ENCODE measurements at regions not wholly inside any gene's neighbourhood (a gene's known extent, or its start where the extent isn't known, plus 50 kb on each side); places are given as distances from the start of the nearest gene placed in this dataset.

DNA sequence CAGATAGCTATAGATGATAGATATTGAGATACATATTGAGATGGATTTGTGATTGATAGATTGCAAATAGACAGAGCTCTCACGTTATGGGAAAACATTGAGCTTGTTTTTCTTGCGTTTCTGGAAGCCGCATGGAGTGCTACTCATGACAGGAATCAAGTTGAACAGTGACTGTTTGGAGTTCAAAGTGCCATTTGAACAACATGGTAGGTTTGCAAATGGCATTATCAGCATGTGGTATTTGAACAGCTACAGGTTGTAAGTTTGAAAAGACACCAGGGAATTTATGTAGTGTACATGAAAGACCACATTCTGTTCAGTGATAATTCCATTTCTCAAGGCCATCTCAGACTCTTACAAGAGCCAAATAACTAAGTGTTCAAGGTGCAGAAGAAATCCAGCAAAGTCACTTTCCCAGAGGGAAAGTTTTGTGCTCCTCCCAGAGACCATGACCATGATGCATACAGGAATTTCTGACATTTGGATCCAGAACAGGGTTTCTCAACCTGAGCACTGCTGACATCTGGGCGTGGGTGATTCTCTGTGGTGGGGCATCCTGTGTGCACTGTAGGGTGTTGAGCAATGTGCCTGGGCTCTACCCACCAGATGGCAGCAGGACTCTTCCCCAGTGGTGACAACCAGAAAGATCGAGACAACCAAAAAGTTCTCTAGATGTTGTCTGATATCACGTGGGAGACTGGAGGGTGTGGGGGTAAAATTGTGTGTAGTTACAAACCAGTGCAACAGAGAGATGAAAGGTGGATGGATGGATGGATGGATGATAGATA, 399.1 kb upstream of the AMELY start:
- intact Hi-C loops (cut with micrococcal nuclease), result no loop called here
- H3K27ac ChIP-seq (ENCODE audit: low read length in 2 of 2), result no peak overlapping the region
- no peaks in the 10 kb centered on the region for H3K9me3 ChIP-seq (ENCODE audit: control extremely low read depth in 1 of 3, control insufficient read depth in 2 of 3, insufficient read depth in 1 of 3, low read length in 2 of 3)
- TF ChIP-seq, protein P1, sequence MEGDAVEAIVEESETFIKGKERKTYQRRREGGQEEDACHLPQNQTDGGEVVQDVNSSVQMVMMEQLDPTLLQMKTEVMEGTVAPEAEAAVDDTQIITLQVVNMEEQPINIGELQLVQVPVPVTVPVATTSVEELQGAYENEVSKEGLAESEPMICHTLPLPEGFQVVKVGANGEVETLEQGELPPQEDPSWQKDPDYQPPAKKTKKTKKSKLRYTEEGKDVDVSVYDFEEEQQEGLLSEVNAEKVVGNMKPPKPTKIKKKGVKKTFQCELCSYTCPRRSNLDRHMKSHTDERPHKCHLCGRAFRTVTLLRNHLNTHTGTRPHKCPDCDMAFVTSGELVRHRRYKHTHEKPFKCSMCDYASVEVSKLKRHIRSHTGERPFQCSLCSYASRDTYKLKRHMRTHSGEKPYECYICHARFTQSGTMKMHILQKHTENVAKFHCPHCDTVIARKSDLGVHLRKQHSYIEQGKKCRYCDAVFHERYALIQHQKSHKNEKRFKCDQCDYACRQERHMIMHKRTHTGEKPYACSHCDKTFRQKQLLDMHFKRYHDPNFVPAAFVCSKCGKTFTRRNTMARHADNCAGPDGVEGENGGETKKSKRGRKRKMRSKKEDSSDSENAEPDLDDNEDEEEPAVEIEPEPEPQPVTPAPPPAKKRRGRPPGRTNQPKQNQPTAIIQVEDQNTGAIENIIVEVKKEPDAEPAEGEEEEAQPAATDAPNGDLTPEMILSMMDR (IDR thresholded peaks at IDR 0.05), result no peak
- no peak for TF ChIP-seq EZH2 (IDR thresholded peaks at IDR 0.05; ENCODE audit: borderline replicate concordance, insufficient read depth, low read depth, low read length, poor library complexity, severe bottlenecking)
- H3K4me3 ChIP-seq (ENCODE audit: control extremely low read depth in 1 of 5, extremely low read depth in 1 of 5, insufficient read depth in 1 of 5, low read depth in 2 of 5, low read length in 4 of 5), result no peak overlapping the region
- H4K20me1 ChIP-seq (ENCODE audit: control insufficient read depth, insufficient read depth, low read length, poor library complexity, severe bottlenecking), result no peaks in the 10 kb centered on the region
- peaks cover 0 to 14% of the 10 kb centered on the region in 2 experiments for H3K36me3 ChIP-seq (replicated peaks in 1 of 2; ENCODE audit: control extremely low read depth in 1 of 2, control insufficient read depth in 1 of 2, extremely low read depth in 1 of 2, insufficient read depth in 2 of 2, low read length in 1 of 2)
- Mint-ChIP-seq H3K27ac (no peak overlapping the region), H3K9me3 (ENCODE audit: insufficient read depth) (no peaks in the 10 kb centered on the region), H3K4me3 (no peak overlapping the region), H3K27me3 (no peaks in the 10 kb centered on the region), H3K4me1 (peaks cover 14% of the 10 kb centered on the region)
- WGBS (ENCODE audit: insufficient coverage), result 58% methylated on average over 2 of the region's 6 CpGs
- no peak overlapping the region for H3K9ac ChIP-seq (ENCODE audit: low read length)
- ChIA-PET CTCF (no interaction called here), POLR2A (no interaction called here)
- no peak overlapping the region for H3K4me2 ChIP-seq (replicated peaks; ENCODE audit: low read depth, low read length, poor library complexity, severe bottlenecking)
- H3K79me2 ChIP-seq (ENCODE audit: control insufficient read depth, insufficient read depth, low read length), result no peaks in the 10 kb centered on the region
- DNase-seq (peak; percentile 23), ATAC-seq (ENCODE audit: low read depth) (peak; percentile 43)
- H3K4me1 ChIP-seq (ENCODE audit: control insufficient read depth in 2 of 2, insufficient read depth in 2 of 2, low read length in 2 of 2), result no peaks in the 10 kb centered on the region
- no peak overlapping the region for H2AFZ ChIP-seq (ENCODE audit: insufficient read depth, low read depth, low read length, poor library complexity, severe bottlenecking)
- H3K27me3 ChIP-seq (replicated peaks in 1 of 4; ENCODE audit: control extremely low read depth in 1 of 4, control insufficient read depth in 3 of 4, insufficient read depth in 4 of 4, low read length in 3 of 4), result no peaks in the 10 kb centered on the region

DNA sequence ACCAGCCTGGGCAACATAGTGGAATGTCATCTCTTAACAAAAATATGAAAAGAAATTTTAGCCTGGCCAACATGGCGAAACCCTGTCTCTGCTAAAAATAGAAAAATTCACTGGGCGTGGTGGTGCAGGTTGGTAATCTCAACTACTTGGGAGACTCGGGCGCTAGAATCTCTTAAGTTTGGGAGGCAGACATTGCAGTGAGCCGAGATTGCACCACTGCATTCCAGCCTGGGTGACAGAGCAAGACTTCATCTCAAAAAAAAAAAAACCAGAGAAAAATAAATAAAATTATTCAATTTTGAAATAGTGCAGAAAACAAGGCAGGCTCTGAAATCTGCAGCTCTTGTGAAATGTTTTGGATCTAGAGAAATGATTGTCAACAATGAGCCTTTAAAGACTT, 397.3 kb upstream of the AMELY start:
- no peak for DNase-seq
- Histone ChIP-seq H3K4me3 (ENCODE audit: control extremely low read depth in 1 of 5, extremely low read depth in 1 of 5, insufficient read depth in 1 of 5, low read depth in 2 of 5, low read length in 4 of 5) (no peak overlapping the region), H3K4me2 (replicated peaks; ENCODE audit: low read depth, low read length, poor library complexity, severe bottlenecking) (no peak overlapping the region), H3K9me3 (ENCODE audit: control extremely low read depth in 1 of 3, control insufficient read depth in 2 of 3, insufficient read depth in 1 of 3, low read length in 2 of 3) (no peaks in the 10 kb centered on the region), H3K36me3 (replicated peaks in 1 of 2; ENCODE audit: control extremely low read depth in 1 of 2, control insufficient read depth in 1 of 2, extremely low read depth in 1 of 2, insufficient read depth in 2 of 2, low read length in 1 of 2) (peaks cover 0 to 25% of the 10 kb centered on the region in 2 experiments), H3K27ac (ENCODE audit: low read length in 2 of 2) (no peak overlapping the region), H3K27me3 (replicated peaks in 1 of 4; ENCODE audit: control extremely low read depth in 1 of 4, control insufficient read depth in 3 of 4, insufficient read depth in 4 of 4, low read length in 3 of 4) (no peaks in the 10 kb centered on the region), H3K4me1 (ENCODE audit: control insufficient read depth in 2 of 2, insufficient read depth in 2 of 2, low read length in 2 of 2) (no peaks in the 10 kb centered on the region), H3K79me2 (ENCODE audit: control insufficient read depth, insufficient read depth, low read length) (no peaks in the 10 kb centered on the region), H3K9ac (ENCODE audit: low read length) (no peak overlapping the region), H2AFZ (ENCODE audit: insufficient read depth, low read depth, low read length, poor library complexity, severe bottlenecking) (no peak overlapping the region), H4K20me1 (ENCODE audit: control insufficient read depth, insufficient read depth, low read length, poor library complexity, severe bottlenecking) (no peaks in the 10 kb centered on the region)
- H3K27me3 Mint-ChIP-seq, result no peaks in the 10 kb centered on the region
- no peaks in the 10 kb centered on the region for H3K9me3 Mint-ChIP-seq (ENCODE audit: insufficient read depth)
- TF ChIP-seq, protein P1 (IDR thresholded peaks at IDR 0.05), result no peak
- TF ChIP-seq EZH2 (IDR thresholded peaks at IDR 0.05; ENCODE audit: borderline replicate concordance, insufficient read depth, low read depth, low read length, poor library complexity, severe bottlenecking), result no peak
- no peak overlapping the region for H3K27ac Mint-ChIP-seq
- no peak overlapping the region for H3K4me3 Mint-ChIP-seq
- CTCF ChIA-PET, result no interaction called here
- WGBS (ENCODE audit: insufficient coverage), result no CpG with 5 or more reads among the region's 5 CpGs
- POLR2A ChIA-PET, result no interaction called here
- intact Hi-C loops (cut with micrococcal nuclease), result no loop called here
- H3K4me1 Mint-ChIP-seq, result peaks cover 14% of the 10 kb centered on the region
- ATAC-seq (ENCODE audit: low read depth), result no peak

Measured in B cell (primary cell).